ENCODE measurements at regions not wholly inside any gene's neighbourhood (a gene's known extent, or its start where the extent isn't known, plus 50 kb on each side); places are given as distances from the start of the nearest gene placed in this dataset.

GRCh38 chr11:134537941-134538340 is 125.9 kb upstream of the B3GAT1 start:
- DNase-seq: no peak

DNA sequence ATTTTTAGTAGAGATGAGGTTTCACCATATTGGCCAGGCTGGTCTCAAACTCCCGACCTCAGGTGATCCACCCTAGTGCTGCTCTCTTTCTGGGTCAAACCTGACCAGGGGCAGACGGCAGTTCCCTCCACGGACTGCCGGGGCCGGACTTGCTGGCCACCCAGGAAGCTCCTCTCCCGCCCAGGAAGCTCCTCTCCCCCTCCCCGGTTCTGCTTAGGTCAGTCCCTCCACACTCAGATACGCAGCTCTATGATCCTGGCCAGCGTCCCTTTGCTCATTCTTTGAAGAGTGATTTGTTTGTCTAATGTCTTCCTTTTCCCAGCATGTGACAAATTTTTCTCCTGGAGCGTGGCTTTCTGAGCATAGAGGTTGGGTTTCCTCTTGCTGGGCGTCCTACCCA is 125.3 kb upstream of the B3GAT1 start:
- no peak for DNase-seq

GRCh38 chr11:134536677-134537076 is 124.6 kb upstream of the B3GAT1 start:
- no peak for DNase-seq

- DNase-seq: no peak
These were observed 124.2 kb upstream of the B3GAT1 start for GRCh38 chr11:134536219-134536618.

DNA sequence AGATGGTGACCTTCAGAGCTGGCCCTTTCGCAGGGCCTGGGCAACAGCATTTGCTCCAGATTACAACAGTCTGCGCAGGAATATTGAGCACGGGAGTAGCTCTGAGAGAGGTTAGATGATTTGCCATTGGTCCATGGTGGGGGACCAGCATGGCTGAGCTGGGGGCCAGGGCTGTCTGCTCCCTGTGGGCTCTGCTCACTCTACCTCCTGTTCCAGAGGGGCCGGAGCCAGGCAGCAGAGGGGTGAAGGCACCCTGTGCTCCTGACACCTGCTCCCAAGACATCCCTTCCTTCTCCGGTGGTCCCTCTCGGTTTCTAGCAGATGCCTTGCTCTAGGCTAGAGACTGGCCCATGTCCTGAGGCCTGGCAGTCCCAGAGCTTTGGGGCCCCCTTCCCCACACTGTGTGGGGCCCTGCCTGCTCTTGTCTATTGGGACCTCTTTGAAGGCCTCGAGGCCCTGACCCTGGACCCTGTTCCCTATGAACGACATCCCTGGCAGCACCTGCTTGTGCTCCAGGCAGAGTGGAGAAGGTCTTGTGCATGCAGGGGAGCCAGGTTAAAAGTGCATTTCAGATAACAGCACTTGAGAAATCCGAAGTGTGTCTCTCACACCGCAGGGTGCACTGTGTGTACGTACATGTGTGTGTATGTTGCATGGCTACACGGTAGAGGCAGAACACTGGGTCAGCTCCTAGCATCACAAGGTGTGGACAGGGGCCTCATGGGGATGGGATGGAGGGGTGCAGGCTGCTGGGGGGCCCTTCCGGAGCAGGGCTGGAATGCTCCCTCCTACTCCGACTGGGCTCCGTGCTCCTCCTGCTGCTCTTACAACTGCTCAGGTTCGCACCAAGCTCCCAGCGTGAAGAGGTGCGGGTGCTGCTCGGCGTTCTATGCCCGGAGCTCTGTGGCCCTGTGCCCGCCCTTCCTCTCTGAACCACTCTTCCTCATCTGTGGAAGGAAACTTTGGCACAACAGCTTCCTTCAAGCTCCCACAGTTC is 123.3 kb upstream of the B3GAT1 start:
- no peak for DNase-seq

GRCh38 chr11:134533511-134533910 is 121.5 kb upstream of the B3GAT1 start:
- DNase-seq: no peak

- DNase-seq: no peak
These were observed 120.9 kb upstream of the B3GAT1 start for GRCh38 chr11:134532921-134533421.

- DNase-seq: no peak
These were observed 120.3 kb upstream of the B3GAT1 start for GRCh38 chr11:134532131-134532920.

- no peak for DNase-seq
These were observed 119.5 kb upstream of the B3GAT1 start for GRCh38 chr11:134531327-134532130.

- no peak for DNase-seq
These were observed 118.7 kb upstream of the B3GAT1 start for GRCh38 chr11:134530636-134531326.

- no peak for DNase-seq
These were observed 117.4 kb upstream of the B3GAT1 start for GRCh38 chr11:134529212-134530096.

DNA sequence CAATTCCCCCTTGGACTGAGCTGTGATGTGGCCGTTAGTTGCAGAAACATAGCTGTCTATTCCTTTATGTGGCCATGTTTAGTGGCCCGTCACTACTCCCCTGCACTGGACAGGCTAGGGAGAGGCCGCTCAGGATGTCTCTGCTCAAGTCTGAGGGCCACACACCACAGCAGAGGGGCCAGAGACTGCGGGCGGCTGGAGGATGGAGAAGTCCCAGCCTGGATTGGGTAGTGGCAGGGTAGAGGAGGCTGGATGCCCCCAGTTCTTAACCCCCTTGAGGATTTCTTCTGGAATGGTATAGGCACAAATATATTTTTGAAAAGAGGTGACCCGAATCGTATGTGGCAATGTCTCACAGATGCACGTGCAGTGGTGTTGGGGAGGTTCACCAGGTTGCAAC is 116.4 kb upstream of the B3GAT1 start:
- no peak for DNase-seq

DNA sequence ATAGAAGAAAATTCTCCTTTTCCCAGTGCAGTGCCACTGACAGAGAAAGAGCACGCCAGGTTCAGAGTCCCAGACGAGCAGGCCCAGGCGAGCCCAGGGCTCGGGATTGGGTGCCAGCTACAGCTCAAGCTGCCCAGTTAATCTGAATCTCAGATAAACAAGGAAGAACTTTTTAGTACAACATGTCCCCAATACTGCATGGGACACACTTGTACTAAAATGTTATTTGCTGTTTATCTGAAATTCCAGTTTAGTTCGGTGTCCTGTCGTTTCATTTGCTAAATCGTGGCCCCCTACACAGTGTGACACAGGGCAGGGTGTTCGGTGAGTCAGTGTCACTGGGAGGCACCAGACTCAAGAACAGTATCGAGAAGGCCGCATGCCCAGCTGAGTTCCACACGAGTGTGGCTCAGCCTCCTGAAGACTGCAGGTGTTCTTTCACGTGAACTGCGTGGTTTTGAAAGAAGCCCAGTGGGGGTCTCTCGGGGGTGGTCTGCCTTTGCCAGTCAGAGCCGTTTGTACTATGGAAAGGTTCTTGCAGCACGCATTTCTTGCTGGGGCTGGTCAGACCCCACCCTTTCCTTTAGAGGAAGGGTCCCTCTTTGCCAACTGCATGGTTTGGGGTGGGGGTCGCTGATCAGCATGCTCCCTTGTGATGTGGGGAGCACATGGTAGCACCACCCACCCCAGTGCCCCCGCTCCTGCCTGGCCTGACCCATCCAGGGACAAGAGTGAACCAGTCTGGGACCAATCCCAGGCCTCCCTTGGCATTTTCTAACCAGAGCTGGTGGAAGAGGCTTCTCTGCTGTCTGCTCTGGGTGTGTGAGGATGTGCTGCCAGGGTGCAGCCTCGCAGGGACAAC is 115.6 kb upstream of the B3GAT1 start:
- no peak for DNase-seq

- no peak for DNase-seq
These were observed 113.1 kb upstream of the B3GAT1 start for GRCh38 chr11:134524896-134525845.

DNA sequence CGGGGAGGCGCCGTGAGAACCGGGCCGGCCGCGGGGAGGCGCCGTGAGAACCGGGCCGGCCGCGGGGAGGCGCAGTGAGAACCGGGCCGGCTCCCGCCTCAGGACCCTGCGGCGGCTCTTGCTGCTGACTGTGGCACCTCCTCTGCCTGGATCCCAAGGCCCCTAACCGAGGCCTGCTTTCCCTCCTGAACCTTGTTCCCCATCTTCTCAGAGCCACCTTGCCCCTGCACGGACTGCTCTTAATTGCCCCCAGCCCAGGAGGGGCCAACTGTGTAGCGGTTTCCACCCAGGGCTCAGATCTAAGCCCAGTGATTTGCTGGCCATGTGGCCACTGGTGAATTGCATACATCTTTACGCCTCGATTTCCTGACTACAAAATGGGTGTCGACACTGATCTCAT is 112.2 kb upstream of the B3GAT1 start:
- DNase-seq: no peak

DNA sequence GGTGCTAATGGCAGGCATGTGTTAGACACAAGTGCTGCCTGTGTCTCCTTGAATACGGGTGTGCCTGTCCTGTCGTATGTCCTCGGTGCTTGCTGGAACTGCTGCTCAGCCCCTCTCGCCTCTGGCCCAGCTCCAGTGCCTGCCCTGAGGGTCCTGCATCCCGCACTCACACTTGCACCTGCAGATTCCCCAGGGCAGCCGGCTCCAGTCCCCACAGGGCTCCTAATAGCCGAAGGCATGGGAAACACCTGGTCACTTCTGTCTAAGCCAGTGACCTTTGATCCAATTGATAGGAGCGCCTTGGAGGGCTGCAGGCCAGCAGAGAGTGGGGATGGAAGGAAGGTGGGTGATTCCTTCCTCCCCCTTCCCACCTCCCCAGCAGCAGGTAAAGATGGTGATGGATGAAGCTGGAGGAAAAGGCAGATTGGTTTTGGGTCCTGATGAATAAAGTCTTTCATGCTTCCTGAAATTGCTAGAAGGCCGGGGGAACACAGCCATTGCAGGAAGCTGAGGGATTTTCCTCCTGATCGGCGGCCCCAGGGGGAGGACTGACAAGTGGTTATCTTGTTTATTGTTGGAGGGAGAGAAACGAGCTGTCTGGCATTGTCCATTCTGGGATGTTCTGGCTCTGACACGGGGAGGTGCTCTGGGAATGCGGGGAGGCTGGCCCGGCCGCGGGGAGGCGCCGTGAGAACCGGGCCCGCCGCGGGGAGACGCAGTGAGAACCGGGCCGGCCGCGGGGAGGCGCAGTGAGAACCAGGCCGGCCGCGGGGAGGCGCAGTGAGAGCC is 110.9 kb upstream of the B3GAT1 start:
- DNase-seq: no peak

- no peak for DNase-seq
These were observed 109.6 kb upstream of the B3GAT1 start for GRCh38 chr11:134521452-134522289.
